AG04449 (cell line): ENCODE measurements at regions not wholly inside any gene's neighbourhood (a gene's known extent, or its start where the extent isn't known, plus 50 kb on each side); places are given as distances from the start of the nearest gene placed in this dataset.
A peak's percentile ranks its signal among the peaks of the same experiment; 100 is the strongest.
"Not testable (repeated sequence)": the region's sequence is repeated elsewhere in the genome, so short reads cannot be mapped to it uniquely, and the experiment has no call there.

Source experiments
- CTCF ChIA-PET: fragments of 350-600 bp; formaldehyde crosslinking; extraction: SDS; loops from one replicate; lab custom pipeline; 2021; ENCODE audit warnings: antibody characterized with exemption; lab: Yijun Ruan, JAX
- POLR2A ChIA-PET: fragments of 400-600, 350-600 bp; formaldehyde crosslinking; extraction: SDS; loops from one replicate; lab custom pipeline; 2020; ENCODE audit warnings: antibody characterized with exemption, inconsistent platforms; lab: Yijun Ruan, JAX
- DNase-seq: peaks from one replicate; pipeline ENCODE4 v3.0.0-alpha.2; 2010; ENCODE audit warnings: low read depth, low spot score
- H3K4me3 ChIP-seq: 2 replicates; pipeline ENCODE4 v1.5.1; 2011; ENCODE audit warnings: low read depth, mild to moderate bottlenecking, control low read depth, low read length
- TF ChIP-seq, protein P1 (sequence below): IDR thresholded peaks from one replicate; pipeline ENCODE4 v1.5.1; 2011; ENCODE audit warnings: mild to moderate bottlenecking, moderate library complexity, low read length, control low read depth, inconsistent platforms; ENCODE audit not compliant: insufficient read depth; ENCODE audit errors: missing control alignments

GRCh38 chr7:35906191-35906908 is 105.5 kb downstream of the SEPTIN7 start:
- TF ChIP-seq, protein P1, sequence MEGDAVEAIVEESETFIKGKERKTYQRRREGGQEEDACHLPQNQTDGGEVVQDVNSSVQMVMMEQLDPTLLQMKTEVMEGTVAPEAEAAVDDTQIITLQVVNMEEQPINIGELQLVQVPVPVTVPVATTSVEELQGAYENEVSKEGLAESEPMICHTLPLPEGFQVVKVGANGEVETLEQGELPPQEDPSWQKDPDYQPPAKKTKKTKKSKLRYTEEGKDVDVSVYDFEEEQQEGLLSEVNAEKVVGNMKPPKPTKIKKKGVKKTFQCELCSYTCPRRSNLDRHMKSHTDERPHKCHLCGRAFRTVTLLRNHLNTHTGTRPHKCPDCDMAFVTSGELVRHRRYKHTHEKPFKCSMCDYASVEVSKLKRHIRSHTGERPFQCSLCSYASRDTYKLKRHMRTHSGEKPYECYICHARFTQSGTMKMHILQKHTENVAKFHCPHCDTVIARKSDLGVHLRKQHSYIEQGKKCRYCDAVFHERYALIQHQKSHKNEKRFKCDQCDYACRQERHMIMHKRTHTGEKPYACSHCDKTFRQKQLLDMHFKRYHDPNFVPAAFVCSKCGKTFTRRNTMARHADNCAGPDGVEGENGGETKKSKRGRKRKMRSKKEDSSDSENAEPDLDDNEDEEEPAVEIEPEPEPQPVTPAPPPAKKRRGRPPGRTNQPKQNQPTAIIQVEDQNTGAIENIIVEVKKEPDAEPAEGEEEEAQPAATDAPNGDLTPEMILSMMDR, result peak; percentile 79
- ChIA-PET CTCF (interaction anchor here (0.6 to 6.3 kb wide), 34 partner anchors 9 to 481 kb away, joined by 3 to 140 read pairs (median 4); partner anchors contain the start of genes HERPUD2 and SEPTIN7), POLR2A (no interaction called here)
- no peak overlapping the region for H3K4me3 ChIP-seq
- DNase-seq, result peak; percentile 36

DNA sequence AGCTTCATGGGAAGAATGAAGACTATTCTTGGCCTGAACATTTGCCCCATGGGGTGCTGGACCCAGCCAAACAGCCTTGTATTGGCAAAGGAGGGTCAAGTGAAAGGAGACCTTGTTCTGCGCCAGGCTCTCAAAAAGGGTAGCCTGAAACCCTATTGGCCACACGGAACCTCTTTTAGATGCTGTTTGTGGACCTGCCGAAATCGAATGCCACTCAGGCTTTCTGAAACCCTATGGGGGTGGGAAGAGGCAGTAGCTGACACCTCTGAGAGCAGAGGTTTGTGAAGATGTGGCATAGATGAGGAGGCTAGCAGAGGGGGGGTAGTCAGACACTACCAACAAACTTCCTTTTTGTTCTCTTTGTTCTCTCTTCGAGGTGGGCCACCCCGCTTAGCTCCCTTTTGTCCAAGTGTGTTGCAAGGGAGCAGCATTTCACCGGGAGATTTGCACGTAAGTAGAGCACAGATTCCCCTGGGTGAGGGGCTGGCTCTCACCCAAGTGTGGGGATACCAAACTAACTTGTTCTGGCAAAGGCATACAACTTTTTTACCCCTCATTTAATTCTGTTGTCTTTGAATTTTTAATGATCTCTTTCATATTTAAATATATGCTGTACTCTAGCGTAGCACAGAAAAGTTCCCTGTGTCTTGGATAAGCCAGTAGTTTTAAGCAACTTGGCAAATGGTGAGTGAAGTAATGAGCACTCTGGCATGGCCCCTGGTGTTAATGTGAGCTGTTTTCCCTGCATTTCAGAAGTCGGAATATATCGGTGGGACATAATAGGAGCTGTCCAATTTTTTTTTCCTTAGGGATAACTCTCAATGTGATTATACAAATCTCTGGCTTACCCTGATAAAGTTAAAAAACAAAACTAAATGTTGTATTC is 107.7 kb downstream of the SEPTIN7 start:
- no peak overlapping the region for H3K4me3 ChIP-seq
- TF ChIP-seq, protein P1, result no peak
- ChIA-PET CTCF (interaction anchor here (2.0 to 6.3 kb wide), 4 partner anchors 105 to 484 kb away, joined by 5 to 140 read pairs (median 10); no protein-coding TSS in a partner anchor), POLR2A (no interaction called here)
- DNase-seq, result no peak

GRCh38 chr7:35909870-35910357 is 109.1 kb downstream of the SEPTIN7 start:
- ChIA-PET CTCF (interaction anchor here (0.8 to 6.3 kb wide), 2 partner anchors 200 to 205 kb away, joined by 3 to 140 read pairs; no protein-coding TSS in a partner anchor), POLR2A (interaction anchor here (1.4 kb wide), 1 partner anchor 109 kb away, joined by 5 read pairs; the partner anchor contains the start of gene SEPTIN7)
- TF ChIP-seq, protein P1, result no peak
- DNase-seq, result no peak
- H3K4me3 ChIP-seq, result no peak overlapping the region

GRCh38 chr7:35910621-35911020 is 109.8 kb downstream of the SEPTIN7 start:
- ChIA-PET CTCF (interaction anchor here (0.8 to 6.3 kb wide), 3 partner anchors 201 to 408 kb away, joined by 3 to 140 read pairs (median 3); no protein-coding TSS in a partner anchor), POLR2A (interaction anchor here (1.4 kb wide), 1 partner anchor 110 kb away, joined by 5 read pairs; the partner anchor contains the start of gene SEPTIN7)
- H3K4me3 ChIP-seq, DNase-seq: not testable (repeated sequence)

- H3K4me3 ChIP-seq, POLR2A ChIA-PET, DNase-seq: not testable (repeated sequence)
- CTCF ChIA-PET, result interaction anchor here (0.9 kb wide), 1 partner anchor 63 kb away, joined by 4 read pairs; no protein-coding TSS in a partner anchor
Measured at GRCh38 chr7:35913350-35913749, 112.5 kb downstream of the SEPTIN7 start.

DNA sequence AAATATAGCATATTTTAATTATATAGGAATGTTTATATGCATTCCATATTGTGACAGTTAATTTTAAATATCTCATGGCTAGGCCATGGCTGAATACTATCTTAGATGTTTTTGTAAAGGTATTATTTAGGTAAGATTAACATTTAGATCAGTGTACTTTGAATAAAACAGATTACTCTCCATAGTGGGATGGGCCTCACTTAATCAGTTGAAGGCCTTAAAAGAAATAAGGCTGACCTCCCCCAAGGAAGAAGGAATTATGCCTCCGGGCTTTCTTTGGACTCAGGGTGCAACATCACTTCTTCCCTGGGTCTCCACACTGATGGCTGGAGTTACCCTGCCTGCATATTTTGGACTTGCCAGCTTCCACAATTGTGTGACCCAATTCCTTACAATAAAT is 113.4 kb downstream of the SEPTIN7 start:
- POLR2A ChIA-PET, H3K4me3 ChIP-seq, DNase-seq: not testable (repeated sequence)
- CTCF ChIA-PET, result interaction anchor here (0.9 kb wide), 1 partner anchor 62 kb away, joined by 4 read pairs; no protein-coding TSS in a partner anchor

- POLR2A ChIA-PET, H3K4me3 ChIP-seq, DNase-seq: not testable (repeated sequence)
- CTCF ChIA-PET, result interaction anchor here (0.9 to 3.4 kb wide), 5 partner anchors 8 to 403 kb away, joined by 4 to 42 read pairs (median 19); no protein-coding TSS in a partner anchor
Measured at GRCh38 chr7:35915247-35915955, 114.5 kb downstream of the SEPTIN7 start.

DNA sequence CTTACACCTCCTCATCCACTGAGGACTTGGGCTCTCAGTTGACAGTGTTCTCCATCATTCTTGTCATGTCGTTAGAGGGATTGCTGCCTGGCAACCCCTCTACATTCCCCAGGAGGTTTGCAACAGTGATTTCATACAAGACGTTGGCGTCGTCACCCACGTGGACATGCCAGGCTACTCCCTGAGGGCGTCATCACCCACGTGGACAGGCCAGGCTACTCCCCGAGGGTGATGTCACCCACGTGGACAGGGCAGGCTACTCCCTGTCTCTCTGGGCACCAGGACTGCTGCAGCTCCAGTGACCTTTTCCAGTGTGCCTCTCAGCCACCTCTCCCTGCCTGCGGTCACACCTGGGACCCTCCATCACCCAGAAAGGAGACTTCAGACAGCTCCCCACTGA is 117.4 kb downstream of the SEPTIN7 start:
- DNase-seq, POLR2A ChIA-PET, H3K4me3 ChIP-seq: not testable (repeated sequence)
- CTCF ChIA-PET, result interaction anchor here (1.0 to 3.4 kb wide), 3 partner anchors 11 to 400 kb away, joined by 3 to 42 read pairs (median 3); no protein-coding TSS in a partner anchor

GRCh38 chr7:35919607-35920006 is 118.8 kb downstream of the SEPTIN7 start:
- DNase-seq, H3K4me3 ChIP-seq, POLR2A ChIA-PET: not testable (repeated sequence)
- CTCF ChIA-PET, result interaction anchor here (1.1 kb wide), 1 partner anchor 60 kb away, joined by 3 read pairs; no protein-coding TSS in a partner anchor

DNA sequence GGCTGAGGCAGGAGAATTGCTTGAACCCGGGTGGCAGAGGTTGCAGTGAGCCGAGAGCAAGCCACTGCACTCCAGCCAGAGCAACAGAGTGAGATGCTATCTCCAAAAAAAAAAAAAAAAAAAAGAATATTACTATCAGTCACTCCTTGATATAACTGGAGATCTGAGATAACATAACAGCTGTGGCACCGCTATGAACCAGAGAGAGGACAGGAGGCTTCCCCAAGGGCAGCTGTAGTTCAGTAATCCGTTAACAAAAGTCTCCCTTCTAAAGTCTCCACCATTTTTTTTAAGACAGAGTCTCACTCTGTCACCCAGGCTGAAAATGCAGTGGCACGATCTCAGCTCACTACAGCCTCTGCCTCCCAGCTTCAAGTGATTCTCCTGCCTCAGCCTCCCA is 120.5 kb downstream of the SEPTIN7 start:
- H3K4me3 ChIP-seq, POLR2A ChIA-PET, DNase-seq: not testable (repeated sequence)
- CTCF ChIA-PET, result interaction anchor here (0.6 to 0.7 kb wide), 2 partner anchors 55 to 374 kb away, joined by 3 read pairs; no protein-coding TSS in a partner anchor

- POLR2A ChIA-PET, DNase-seq, H3K4me3 ChIP-seq, CTCF ChIA-PET: not testable (repeated sequence)
Measured at GRCh38 chr7:35924668-35925067, 123.8 kb downstream of the SEPTIN7 start.
